ENCODE measurements at regions not wholly inside any gene's neighbourhood (a gene's known extent, or its start where the extent isn't known, plus 50 kb on each side); places are given as distances from the start of the nearest gene placed in this dataset.

GRCh38 chr7:4626318-4626845, 55.7 kb upstream of the FOXK1 start:
- TF ChIP-seq CTCF (IDR thresholded peaks at IDR 0.05; ENCODE audit: low read depth, low read length, poor library complexity, severe bottlenecking) = no peak
- TF ChIP-seq EZH2phosphoT487 (IDR thresholded peaks at IDR 0.05; ENCODE audit: borderline replicate concordance, low read length) = no peak

Measured in DOHH2 (cell line).